ENCODE measurements at regions not wholly inside any gene's neighbourhood (a gene's known extent, or its start where the extent isn't known, plus 50 kb on each side); places are given as distances from the start of the nearest gene placed in this dataset.

DNA sequence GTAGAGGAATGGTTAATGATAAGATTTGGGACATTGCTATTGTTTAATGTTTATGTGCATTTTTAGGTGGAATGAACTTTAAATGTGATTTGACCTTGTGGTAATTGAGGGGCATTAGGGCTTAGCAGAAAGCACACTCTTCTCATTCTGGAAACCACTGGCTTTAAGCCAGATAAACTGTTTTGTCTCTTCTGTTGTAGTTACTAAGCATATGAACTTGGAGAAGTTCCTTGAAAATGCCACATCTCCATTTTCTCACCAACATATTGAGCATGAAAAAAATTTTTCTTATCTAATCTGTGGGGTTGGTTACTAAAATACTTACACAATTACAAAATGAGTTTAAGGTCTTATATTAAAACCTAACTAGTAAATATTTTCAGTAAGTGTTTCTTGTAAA, 70.8 kb upstream of the FSHR start:
- Histone ChIP-seq H3K27me3 (ENCODE audit: insufficient read depth, low read length) (no peaks in the 10 kb centered on the region), H3K27ac (ENCODE audit: low read depth, low read length) (no peak overlapping the region), H4K20me1 (ENCODE audit: insufficient read depth, low read length) (no peaks in the 10 kb centered on the region), H3K9ac (ENCODE audit: low read length) (no peak overlapping the region), H3K4me3 (ENCODE audit: insufficient read depth, low read depth, low read length) (no peak overlapping the region), H3K4me1 (ENCODE audit: insufficient read depth, low read length) (no peaks in the 10 kb centered on the region), H2AFZ (ENCODE audit: low read depth, low read length) (no peak overlapping the region), H3K9me3 (ENCODE audit: insufficient read depth, low read depth, low read length) (no peaks in the 10 kb centered on the region), H3K36me3 (ENCODE audit: insufficient read depth, low read length) (no peaks in the 10 kb centered on the region), H3K79me2 (ENCODE audit: insufficient read depth, low read length) (no peaks in the 10 kb centered on the region), H3K4me2 (ENCODE audit: low read length) (no peak overlapping the region)
- Mint-ChIP-seq H3K36me3 (ENCODE audit: low read depth, unreplicated experiment) (no peaks in the 10 kb centered on the region), H3K27me3 (ENCODE audit: low read depth, unreplicated experiment) (no peaks in the 10 kb centered on the region), H3K27ac (ENCODE audit: unreplicated experiment) (no peak overlapping the region), H3K4me3 (ENCODE audit: unreplicated experiment) (no peak overlapping the region), H3K4me1 (ENCODE audit: low read depth, unreplicated experiment) (no peaks in the 10 kb centered on the region), H3K9me3 (ENCODE audit: unreplicated experiment) (no peaks in the 10 kb centered on the region)
- DNase-seq (ENCODE audit: low read depth): peak; percentile 58
- no peak for TF ChIP-seq EZH2 (IDR thresholded peaks at IDR 0.05; ENCODE audit: insufficient read depth, low read length)
- TF ChIP-seq, protein P1, sequence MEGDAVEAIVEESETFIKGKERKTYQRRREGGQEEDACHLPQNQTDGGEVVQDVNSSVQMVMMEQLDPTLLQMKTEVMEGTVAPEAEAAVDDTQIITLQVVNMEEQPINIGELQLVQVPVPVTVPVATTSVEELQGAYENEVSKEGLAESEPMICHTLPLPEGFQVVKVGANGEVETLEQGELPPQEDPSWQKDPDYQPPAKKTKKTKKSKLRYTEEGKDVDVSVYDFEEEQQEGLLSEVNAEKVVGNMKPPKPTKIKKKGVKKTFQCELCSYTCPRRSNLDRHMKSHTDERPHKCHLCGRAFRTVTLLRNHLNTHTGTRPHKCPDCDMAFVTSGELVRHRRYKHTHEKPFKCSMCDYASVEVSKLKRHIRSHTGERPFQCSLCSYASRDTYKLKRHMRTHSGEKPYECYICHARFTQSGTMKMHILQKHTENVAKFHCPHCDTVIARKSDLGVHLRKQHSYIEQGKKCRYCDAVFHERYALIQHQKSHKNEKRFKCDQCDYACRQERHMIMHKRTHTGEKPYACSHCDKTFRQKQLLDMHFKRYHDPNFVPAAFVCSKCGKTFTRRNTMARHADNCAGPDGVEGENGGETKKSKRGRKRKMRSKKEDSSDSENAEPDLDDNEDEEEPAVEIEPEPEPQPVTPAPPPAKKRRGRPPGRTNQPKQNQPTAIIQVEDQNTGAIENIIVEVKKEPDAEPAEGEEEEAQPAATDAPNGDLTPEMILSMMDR (IDR thresholded peaks at IDR 0.05; ENCODE audit: insufficient read depth, low read depth, low read length): no peak
- no peak for FAIRE-seq

DNA sequence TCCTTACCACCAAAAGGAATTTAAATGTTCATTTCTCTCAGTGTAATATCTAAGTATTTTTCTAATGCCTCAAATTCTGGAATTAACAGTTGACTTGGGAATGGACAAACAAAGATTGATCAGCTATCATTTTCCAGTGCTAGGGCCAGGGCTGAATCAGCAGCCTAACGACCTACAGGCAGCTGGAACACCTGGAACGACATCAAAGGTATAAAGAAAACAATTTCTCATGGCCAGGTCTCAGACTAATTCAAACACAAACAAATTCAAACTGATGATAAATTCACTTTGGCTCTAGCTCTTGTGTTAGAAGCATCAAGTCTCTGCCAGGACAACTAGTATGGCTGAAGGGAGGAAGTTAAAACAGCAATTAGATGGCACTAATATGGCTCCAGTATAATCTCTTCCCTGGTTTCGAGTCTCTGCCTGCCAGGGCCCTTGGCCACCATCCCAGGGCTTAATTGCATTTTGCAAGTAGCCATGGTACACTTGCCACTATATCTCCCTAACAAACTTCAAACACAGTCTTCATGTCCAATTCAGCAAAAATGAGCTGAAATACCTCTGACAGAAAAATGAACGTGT, 70.2 kb upstream of the FSHR start:
- Mint-ChIP-seq H3K4me3 (ENCODE audit: unreplicated experiment) (no peak overlapping the region), H3K36me3 (ENCODE audit: low read depth, unreplicated experiment) (no peaks in the 10 kb centered on the region), H3K9me3 (ENCODE audit: unreplicated experiment) (no peaks in the 10 kb centered on the region), H3K27me3 (ENCODE audit: low read depth, unreplicated experiment) (no peaks in the 10 kb centered on the region), H3K27ac (ENCODE audit: unreplicated experiment) (no peak overlapping the region), H3K4me1 (ENCODE audit: low read depth, unreplicated experiment) (no peaks in the 10 kb centered on the region)
- DNase-seq (ENCODE audit: low read depth) (no peak), FAIRE-seq (no peak)
- no peaks in the 10 kb centered on the region for H3K4me1 ChIP-seq (ENCODE audit: insufficient read depth, low read length)
- H3K9me3 ChIP-seq (ENCODE audit: insufficient read depth, low read depth, low read length): no peaks in the 10 kb centered on the region
- H2AFZ ChIP-seq (ENCODE audit: low read depth, low read length): no peak overlapping the region
- H3K9ac ChIP-seq (ENCODE audit: low read length): no peak overlapping the region
- H3K79me2 ChIP-seq (ENCODE audit: insufficient read depth, low read length): no peaks in the 10 kb centered on the region
- no peak overlapping the region for H3K4me3 ChIP-seq (ENCODE audit: insufficient read depth, low read depth, low read length)
- H3K4me2 ChIP-seq (ENCODE audit: low read length): no peak overlapping the region
- no peaks in the 10 kb centered on the region for H3K27me3 ChIP-seq (ENCODE audit: insufficient read depth, low read length)
- TF ChIP-seq, protein P1 (IDR thresholded peaks at IDR 0.05; ENCODE audit: insufficient read depth, low read depth, low read length): no peak
- TF ChIP-seq EZH2 (IDR thresholded peaks at IDR 0.05; ENCODE audit: insufficient read depth, low read length): no peak
- H4K20me1 ChIP-seq (ENCODE audit: insufficient read depth, low read length): no peaks in the 10 kb centered on the region
- no peak overlapping the region for H3K27ac ChIP-seq (ENCODE audit: low read depth, low read length)
- H3K36me3 ChIP-seq (ENCODE audit: insufficient read depth, low read length): no peaks in the 10 kb centered on the region

DNA sequence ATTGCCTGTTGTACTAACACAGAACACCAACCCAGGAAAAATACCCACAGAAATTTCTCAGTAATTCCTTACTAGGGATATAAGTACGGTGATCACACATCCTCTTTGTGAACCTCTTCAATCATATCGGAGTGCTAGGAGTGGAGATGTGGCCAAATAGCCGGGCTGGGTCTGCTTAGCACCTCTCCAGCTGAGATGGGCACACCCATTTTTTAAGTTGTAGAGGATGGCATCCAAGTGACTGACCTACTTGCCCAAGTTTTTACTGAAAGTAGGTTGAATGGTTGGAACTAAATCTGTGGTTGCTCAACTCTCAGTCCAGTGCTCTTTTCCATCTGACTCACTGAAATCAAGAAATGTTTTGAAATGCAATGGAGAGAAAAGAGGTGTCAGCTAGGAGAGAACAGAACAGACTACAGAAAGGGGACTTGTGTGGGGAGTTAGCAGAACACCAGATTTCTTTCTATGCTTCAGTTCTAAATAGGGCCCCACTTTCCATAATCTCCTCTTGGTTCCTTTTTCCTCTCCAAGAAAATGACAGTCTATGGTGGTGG, 68.7 kb upstream of the FSHR start:
- no peak for DNase-seq (ENCODE audit: low read depth)
- H3K79me2 ChIP-seq (ENCODE audit: insufficient read depth, low read length): no peaks in the 10 kb centered on the region
- H3K27me3 ChIP-seq (ENCODE audit: insufficient read depth, low read length): no peaks in the 10 kb centered on the region
- no peaks in the 10 kb centered on the region for H3K27me3 Mint-ChIP-seq (ENCODE audit: low read depth, unreplicated experiment)
- no peak overlapping the region for H2AFZ ChIP-seq (ENCODE audit: low read depth, low read length)
- no peak overlapping the region for H3K4me2 ChIP-seq (ENCODE audit: low read length)
- H3K27ac ChIP-seq (ENCODE audit: low read depth, low read length): no peak overlapping the region
- H3K4me3 ChIP-seq (ENCODE audit: insufficient read depth, low read depth, low read length): no peak overlapping the region
- no peaks in the 10 kb centered on the region for H3K9me3 Mint-ChIP-seq (ENCODE audit: unreplicated experiment)
- no peak for FAIRE-seq
- no peaks in the 10 kb centered on the region for H3K36me3 Mint-ChIP-seq (ENCODE audit: low read depth, unreplicated experiment)
- H3K4me3 Mint-ChIP-seq (ENCODE audit: unreplicated experiment): no peak overlapping the region
- no peak overlapping the region for H3K27ac Mint-ChIP-seq (ENCODE audit: unreplicated experiment)
- TF ChIP-seq EZH2 (IDR thresholded peaks at IDR 0.05; ENCODE audit: insufficient read depth, low read length): no peak
- TF ChIP-seq, protein P1 (IDR thresholded peaks at IDR 0.05; ENCODE audit: insufficient read depth, low read depth, low read length): no peak
- no peak overlapping the region for H3K9ac ChIP-seq (ENCODE audit: low read length)
- H3K4me1 ChIP-seq (ENCODE audit: insufficient read depth, low read length): no peaks in the 10 kb centered on the region
- H4K20me1 ChIP-seq (ENCODE audit: insufficient read depth, low read length): no peaks in the 10 kb centered on the region
- H3K36me3 ChIP-seq (ENCODE audit: insufficient read depth, low read length): no peaks in the 10 kb centered on the region
- no peaks in the 10 kb centered on the region for H3K4me1 Mint-ChIP-seq (ENCODE audit: low read depth, unreplicated experiment)
- no peaks in the 10 kb centered on the region for H3K9me3 ChIP-seq (ENCODE audit: insufficient read depth, low read depth, low read length)
